ENCODE measurements at regions not wholly inside any gene's neighbourhood (a gene's known extent, or its start where the extent isn't known, plus 50 kb on each side); places are given as distances from the start of the nearest gene placed in this dataset.
"Not testable (repeated sequence)": the region's sequence is repeated elsewhere in the genome, so short reads cannot be mapped to it uniquely, and the experiment has no call there.

DNA sequence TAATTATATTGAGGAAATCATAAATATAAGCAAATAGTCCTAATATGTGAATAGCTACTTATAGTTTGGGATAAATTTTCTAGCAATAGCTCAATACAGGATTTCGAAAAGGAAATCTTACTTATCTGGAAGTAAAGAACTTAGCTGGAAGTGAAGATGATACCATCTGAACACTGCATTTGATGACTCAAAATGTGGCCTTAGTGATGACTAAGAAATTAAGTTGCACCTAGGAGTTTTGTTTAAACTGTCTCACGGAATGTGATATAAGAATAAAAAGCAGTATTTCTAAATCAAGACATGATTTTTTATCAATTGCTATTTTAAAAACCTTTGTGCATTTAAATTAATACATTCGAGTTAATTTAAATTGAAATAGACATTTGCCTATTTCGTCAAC lies 91.2 kb downstream of the EOMES start:
- no peak for DNase-seq (ENCODE audit: low read depth in 2 of 2)

DNA sequence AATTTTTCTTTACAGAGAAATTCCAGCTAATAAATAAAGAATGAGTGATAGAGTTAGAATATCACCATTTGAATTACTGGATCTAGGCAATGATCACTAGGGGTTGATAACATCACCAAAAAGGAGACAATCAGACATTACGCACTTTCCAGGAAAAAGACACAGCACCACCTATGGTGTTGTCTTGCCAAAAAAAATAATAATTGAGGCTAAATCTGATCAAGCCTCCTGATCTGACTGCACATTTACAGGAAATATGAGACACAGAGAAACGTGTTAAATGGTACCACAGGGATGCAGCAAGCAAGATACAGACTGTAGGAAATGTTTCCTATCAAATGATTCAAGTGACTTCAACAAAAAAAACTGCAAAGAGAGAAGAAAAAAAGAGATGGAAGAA lies 92.8 kb downstream of the EOMES start:
- DNase-seq (ENCODE audit: low read depth in 2 of 2) = no peak

- DNase-seq (ENCODE audit: low read depth in 2 of 2) = no peak
Observed at GRCh38 chr3:27628026-27628750, 93.9 kb downstream of the EOMES start.

- no peak for DNase-seq (ENCODE audit: low read depth in 2 of 2)
Observed at GRCh38 chr3:27626596-27627118, 95.5 kb downstream of the EOMES start.

DNA sequence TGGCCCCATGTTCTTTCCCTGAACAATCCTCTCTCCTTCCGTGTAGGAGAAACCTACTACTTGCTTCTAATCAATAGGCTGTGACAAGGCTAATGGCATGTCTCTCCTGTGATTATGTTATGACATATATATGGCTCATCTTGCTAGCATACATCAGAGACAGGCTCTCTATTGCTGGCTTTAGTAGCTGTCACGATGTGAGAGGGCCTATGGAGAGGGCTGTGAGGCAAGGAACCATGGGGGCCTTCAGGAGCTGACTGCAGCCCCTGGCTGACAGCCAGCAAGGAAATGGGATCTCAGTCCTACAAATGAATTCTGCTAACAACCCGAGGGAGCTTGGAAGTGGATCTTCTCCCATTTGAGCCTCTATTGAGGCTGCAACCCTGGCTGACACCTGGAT lies 96.3 kb downstream of the EOMES start:
- DNase-seq (ENCODE audit: low read depth in 2 of 2) = no peak

DNA sequence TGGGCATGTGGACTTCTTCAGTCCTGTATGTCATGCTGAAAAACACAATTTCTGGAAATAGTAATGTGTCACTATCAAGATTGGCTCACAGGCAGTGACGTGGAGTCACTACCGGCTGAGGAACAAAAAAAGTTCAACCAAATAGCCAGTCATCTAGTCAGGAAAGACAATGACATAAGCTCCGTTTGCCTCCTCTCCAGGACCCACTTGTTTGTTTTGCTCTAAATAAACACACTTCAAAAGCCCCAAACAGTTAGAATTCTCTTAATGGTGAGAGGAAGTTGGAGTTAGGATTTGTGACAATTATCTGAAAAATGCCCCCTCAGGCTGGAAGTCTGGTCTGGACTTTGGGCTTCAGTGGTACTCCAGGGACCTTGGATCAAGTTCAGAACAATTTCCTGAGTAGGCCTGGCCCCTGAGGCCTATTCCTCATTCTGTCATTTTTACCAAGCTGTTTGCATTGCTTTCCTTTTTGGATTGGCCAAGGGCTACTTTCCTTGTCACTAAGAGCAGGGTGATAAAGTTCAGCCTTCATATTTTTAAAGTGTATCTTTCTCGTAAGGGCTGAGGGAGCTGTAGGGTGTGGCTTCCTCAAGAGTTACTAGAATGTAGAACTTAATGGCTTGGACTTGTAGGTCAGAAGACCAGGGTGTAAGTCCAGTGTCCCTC lies 98.9 kb downstream of the EOMES start:
- no peak for DNase-seq (ENCODE audit: low read depth in 2 of 2)

DNA sequence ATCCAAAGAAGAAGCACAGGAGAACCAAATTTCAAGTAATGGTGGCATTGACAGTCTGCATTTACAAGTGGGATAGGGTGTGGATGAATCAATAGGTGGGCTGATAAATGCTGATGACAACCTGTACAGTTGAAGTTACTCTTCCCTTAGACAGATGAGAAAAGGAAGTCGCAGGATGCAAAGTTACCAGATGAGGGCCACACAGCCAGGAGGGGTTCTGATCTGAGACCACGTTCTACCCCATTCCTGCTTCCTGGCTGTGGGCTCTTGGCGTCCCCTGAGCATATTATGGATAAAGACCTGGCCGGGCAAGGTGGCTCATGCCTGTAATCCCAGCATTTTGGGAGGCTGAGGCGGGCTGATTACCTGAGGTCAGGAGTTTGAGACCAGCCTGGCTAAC lies 104.6 kb downstream of the EOMES start:
- DNase-seq (ENCODE audit: low read depth in 2 of 2) = no peak

DNA sequence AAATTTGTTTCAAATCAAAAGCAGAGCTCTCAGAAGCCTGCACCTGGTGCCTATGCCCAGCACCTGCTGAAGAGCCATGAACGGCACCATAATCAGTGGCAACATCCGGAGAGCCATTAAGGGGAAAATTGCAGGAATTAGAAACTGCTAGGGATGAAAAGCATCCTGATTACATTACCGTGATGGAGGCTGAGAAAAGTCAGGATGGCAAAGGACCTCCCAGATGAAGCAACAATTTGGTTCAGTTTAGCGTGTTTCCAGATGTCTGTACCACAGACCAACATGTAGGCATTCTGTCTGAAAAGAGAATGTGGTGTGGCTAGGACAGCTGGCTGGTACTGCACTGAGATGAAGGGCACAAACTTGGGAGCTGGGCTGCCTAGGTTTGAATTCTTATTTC lies 106.1 kb downstream of the EOMES start:
- no peak for DNase-seq (ENCODE audit: low read depth in 2 of 2)

- DNase-seq (ENCODE audit: low read depth in 2 of 2) = no peak
Observed at GRCh38 chr3:27615555-27615954, 106.6 kb downstream of the EOMES start.

DNA sequence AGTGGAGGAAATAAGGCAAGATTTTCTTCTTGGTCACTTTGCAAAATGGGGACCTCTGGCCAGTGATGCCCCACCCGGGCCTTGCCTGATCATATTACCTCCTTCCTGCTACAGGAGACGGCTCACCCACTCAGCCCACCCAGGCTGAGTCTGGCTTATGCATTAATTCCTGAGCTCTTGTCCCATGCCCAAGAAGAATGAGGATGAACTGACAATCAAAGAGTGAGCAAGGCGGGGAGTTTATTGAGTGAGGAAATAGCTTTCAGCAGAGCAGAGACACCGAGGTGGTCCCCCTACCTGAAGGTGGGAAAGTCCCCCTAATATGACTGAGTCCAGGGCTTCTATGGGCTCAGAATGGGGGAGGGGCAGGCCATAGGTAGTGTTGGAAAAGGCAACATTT lies 107.5 kb downstream of the EOMES start:
- DNase-seq (ENCODE audit: low read depth in 2 of 2) = no peak

GRCh38 chr3:27613846-27614500 lies 108.2 kb downstream of the EOMES start:
- no peak for DNase-seq (ENCODE audit: low read depth in 2 of 2)

DNA sequence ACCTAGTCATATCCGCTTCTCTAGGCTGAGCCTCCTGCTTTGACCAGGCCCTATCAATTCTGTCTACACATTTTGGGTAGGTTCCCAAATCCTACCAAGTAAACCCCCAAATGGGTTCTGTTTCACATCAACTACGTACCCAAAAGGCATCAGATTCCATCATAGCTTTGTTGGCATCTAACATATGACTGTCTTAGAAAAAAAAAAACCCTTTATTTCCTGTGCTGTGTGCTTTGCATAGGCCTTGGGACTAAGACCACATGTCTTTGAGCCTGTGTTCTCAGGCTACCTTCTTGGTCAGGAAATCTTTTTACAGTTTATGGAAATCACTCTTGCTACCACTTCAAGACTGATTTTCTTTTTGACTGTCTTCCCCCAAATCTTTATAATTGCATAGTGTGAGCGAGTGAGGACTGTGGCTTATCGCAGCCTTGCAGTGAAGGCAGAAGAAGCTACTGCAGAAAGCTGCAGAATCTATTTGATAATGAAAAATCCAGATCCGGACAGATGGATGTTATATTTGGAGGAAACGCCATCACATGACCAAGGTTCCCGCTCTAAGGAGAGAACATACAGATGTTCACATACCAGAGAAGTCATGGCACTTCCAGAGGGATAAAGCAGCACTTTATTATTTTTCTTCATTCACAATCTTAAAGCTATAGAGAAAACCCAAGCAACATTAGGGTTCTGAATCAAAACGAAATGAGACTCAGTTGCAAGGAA lies 111.2 kb downstream of the EOMES start:
- no peak for DNase-seq (ENCODE audit: low read depth in 2 of 2)

GRCh38 chr3:27607370-27607769 lies 114.8 kb downstream of the EOMES start:
- no peak for DNase-seq (ENCODE audit: low read depth in 2 of 2)

- no peak for DNase-seq (ENCODE audit: low read depth in 2 of 2)
Observed at GRCh38 chr3:27606537-27606936, 115.6 kb downstream of the EOMES start.

GRCh38 chr3:27601311-27601710 lies 117.1 kb upstream of the SLC4A7 start:
- DNase-seq (ENCODE audit: low read depth in 2 of 2) = not testable (repeated sequence)

DNA sequence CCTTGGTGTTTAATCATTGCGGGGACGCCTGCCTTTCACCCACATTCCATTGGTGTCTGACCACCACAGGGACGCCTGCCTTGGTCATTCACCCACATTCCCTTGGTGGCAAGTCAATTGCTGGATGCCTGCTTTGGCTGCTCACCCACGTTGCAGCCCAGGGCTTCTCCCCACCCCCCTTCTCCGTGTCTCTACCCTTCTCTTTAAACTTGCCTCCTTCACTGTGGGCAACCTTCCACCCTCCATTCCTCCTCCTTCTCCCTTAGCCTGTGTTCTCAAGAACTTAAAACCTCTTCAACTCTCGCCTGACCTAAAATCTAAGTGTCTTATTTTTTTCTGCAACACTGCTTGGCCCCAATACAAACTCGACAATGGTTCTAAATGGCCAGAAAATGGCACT lies 115.6 kb upstream of the SLC4A7 start:
- not testable (repeated sequence) for DNase-seq (ENCODE audit: low read depth in 2 of 2)

GRCh38 chr3:27596921-27597320 lies 112.7 kb upstream of the SLC4A7 start:
- DNase-seq (ENCODE audit: low read depth in 2 of 2) = no peak

DNA sequence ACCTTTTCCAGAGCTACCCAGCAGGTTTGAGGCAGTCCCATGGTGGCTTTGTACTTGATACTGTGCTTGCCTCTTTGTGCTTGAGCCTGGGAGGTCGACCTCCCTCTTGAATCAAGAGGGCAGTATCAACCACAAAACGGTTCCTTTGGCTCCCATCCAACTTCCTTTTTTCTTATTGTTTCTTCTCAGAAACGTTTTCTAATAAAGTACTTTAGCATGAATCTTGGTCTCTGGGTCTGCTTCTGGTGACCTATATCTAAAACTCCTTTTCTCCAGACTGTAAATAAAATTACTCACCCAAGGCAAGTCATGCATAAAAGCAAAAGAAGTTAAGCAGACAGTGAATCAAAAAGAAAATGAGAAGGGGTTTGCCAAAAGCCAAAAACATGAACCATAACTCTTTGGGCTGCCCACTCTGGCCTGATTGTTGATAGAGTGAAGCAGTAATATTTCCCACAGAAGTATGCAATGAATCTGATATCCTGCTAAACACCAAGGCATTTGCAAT lies 112.2 kb upstream of the SLC4A7 start:
- DNase-seq (ENCODE audit: low read depth in 2 of 2) = no peak

DNA sequence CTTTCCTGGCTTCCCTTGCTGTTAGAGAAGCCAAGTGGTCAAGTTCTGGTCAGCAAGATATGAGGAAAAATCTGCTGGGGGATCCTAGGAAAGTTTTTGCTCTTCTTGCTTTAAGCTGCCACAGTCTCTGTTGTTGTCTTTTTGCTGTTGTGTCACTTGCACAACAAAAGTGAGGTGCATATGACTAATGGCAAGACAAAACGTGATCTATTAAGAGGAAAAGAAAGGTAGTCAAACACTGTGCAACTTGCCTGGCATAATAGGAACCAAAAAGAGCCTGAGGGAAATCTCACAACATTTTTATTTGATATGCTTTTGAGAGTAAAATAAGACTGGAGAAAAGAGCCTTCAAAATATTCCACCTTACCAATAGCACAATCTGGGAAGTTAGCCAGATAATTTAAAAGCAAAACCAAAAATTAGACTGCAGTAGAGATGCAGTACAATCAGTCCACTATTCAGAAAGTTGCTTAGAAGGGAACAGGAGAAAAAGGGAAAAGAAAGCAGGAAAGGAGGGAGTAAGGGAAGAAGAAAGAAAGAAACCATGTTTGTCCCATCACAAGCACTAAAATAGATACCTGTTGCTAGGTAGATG lies 110.0 kb upstream of the SLC4A7 start:
- no peak for DNase-seq (ENCODE audit: low read depth in 2 of 2)

DNA sequence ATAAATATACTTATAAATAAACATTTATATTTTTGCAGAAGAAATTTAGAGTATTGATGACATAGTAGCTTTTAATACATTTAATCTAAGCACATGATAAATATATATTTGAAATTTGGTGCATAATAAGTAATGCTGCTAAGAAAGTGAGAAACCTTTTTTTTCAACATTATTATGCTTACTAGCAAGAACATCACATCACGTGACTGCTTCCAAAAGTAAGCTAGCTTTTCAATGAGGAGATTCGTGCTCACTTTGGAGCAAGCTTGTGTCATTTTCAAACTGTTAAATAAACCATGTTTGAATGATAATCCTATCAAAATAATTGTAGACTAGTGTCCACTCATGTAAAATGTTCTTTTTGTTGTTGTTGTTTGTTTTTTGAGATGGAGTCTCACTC lies 109.0 kb upstream of the SLC4A7 start:
- DNase-seq (ENCODE audit: low read depth in 2 of 2) = no peak
